ENCODE measurements at regions not wholly inside any gene's neighbourhood (a gene's known extent, or its start where the extent isn't known, plus 50 kb on each side); places are given as distances from the start of the nearest gene placed in this dataset.

GRCh38 chr6:76351275-76351674, 278.8 kb upstream of the IMPG1 start:
- TF ChIP-seq, protein P1, sequence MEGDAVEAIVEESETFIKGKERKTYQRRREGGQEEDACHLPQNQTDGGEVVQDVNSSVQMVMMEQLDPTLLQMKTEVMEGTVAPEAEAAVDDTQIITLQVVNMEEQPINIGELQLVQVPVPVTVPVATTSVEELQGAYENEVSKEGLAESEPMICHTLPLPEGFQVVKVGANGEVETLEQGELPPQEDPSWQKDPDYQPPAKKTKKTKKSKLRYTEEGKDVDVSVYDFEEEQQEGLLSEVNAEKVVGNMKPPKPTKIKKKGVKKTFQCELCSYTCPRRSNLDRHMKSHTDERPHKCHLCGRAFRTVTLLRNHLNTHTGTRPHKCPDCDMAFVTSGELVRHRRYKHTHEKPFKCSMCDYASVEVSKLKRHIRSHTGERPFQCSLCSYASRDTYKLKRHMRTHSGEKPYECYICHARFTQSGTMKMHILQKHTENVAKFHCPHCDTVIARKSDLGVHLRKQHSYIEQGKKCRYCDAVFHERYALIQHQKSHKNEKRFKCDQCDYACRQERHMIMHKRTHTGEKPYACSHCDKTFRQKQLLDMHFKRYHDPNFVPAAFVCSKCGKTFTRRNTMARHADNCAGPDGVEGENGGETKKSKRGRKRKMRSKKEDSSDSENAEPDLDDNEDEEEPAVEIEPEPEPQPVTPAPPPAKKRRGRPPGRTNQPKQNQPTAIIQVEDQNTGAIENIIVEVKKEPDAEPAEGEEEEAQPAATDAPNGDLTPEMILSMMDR (IDR thresholded peaks at IDR 0.05): no peak
- TF ChIP-seq POLR2A (IDR thresholded peaks at IDR 0.05) (no peak), EP300 (IDR thresholded peaks at IDR 0.05) (no peak)
